IPS DF 19.7 (cell line): ENCODE measurements at regions not wholly inside any gene's neighbourhood (a gene's known extent, or its start where the extent isn't known, plus 50 kb on each side); places are given as distances from the start of the nearest gene placed in this dataset.

Experiments used
- DNase-seq: peaks from one replicate; pipeline ENCODE4 v3.0.0-alpha.2; 2013; ENCODE audit warnings: low read depth, low spot score

DNA sequence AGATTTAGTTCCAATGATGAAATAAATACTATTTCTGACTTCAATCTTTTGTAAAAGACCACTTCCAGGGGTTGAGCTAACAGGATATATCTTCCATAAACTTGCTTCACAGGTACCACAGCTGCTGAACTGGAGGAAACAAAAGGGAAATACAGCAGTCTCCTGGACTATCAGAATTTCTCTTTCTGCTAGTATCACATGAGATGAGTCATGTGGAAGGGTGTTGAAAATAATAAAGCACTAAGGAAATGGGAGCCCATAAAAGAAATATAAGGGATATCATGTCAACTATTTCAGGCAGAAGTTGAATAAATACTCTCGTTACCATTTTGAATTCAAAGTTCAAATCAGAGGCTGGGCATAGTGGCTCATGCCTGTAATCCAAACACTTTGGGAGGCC, 250.3 kb upstream of the NFE2L3 start:
- DNase-seq = no peak

DNA sequence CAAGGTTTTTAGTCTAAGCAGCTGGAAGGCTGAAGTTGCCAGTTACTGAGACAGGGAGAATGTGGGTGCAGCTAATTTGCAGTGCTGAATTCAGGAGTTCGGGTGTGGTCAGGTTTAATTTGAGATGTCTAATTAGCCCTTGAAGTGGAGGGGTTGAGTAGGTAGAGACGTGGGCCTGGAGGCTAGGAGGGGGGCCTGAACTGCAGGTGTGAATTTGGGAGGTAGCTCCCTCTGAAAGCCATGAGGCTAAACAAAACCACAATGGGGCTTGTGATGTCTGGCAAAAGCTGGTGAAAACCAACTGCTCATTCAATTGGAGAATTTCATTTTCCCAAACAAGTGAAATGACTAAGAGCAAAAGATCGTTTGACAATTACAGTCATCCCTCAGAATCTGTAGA, 246.0 kb upstream of the NFE2L3 start:
- no peak for DNase-seq

GRCh38 chr7:25906760-25907159, 245.2 kb upstream of the NFE2L3 start:
- no peak for DNase-seq

GRCh38 chr7:25907214-25907613, 244.8 kb upstream of the NFE2L3 start:
- no peak for DNase-seq

DNA sequence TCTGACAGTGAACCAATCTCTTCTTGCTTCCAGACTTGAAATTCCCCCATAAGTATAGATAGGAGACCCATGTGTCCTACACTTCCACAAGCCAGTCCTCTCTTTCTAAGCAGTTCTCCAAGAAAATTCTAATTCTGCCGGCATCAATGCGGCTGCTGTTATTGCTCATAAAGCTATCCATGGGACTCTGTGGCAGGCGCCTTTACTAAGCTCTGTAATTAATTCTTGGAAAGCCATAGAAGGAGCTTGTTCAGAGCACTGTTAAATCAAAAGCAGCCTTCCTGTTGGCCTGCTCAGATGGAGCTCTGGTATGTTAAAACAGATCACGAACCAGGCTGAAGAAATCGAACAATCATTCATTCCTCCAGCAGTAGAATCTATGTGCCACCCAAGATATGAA, 244.3 kb upstream of the NFE2L3 start:
- DNase-seq = no peak

- DNase-seq = no peak
Observed at GRCh38 chr7:25908154-25908949, 243.6 kb upstream of the NFE2L3 start.

DNA sequence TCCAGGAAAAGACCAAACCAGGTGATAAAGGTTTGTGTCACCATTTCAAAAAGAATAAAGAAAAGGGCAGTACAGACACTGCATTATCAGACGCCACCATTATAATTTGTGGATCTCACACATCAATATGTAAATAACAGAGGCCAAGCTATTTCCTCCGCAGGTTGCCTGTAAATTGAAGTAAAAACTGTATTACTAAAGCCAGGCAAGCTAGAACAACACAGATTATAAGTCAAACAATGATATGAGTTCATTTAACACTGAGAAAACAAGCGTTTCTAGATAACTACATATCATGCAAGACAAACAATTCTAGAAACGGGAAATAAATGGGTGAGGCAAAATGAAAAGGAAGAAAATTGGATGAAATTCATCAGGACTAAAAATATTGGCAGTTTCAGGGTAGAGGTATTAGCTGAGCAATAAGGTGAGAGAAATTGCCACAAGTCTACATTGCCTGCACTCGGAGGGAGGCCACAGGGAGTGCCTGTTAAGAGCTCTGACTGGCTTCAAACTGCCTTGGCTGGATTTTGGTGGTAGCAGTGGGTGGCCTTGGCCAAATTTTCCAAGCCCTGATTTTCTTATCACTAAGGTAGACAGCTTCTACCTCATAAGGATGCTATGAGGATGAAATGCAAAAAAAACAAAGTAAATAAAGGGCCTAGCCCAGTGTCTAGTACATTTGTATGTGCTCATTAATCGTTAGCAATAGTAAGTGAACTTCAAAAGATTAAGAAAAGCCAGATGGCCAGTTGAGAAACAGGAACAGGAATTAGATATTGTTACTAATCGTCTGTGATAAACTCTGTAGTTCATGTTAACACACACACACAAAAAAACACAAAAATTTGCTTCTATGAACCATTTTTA, 240.0 kb upstream of the NFE2L3 start:
- DNase-seq = no peak

DNA sequence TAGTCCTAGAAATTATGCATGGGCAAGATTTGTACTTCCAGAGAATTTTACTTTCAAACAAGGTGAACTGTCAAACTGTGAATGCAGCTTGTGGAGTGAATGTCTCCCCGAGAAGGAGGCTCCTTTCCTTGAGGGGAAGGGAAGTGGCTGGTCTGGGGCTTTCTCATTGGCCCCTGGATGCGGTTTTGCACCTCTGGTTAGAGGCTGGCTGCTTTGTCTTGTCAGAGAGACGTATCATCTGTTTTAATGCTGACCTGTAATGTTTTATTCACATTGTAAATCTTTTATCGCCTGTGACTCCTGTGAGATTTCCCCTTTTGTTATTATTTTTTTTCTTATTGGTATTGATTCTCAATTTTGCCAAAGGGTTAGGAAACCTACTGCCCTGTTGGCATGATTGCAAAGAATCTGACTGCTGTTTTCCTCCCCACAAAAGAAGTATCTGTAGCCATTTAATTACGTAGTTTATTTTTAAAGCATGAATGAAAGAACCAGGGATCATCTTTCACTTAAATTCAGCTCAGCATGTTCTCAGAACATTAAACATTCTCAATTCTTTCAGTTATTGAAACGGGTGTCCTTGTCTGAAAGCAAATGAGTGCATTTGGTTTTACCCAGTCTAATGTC, 238.3 kb upstream of the NFE2L3 start:
- DNase-seq = no peak

- DNase-seq = no peak
Observed at GRCh38 chr7:25918731-25919130, 233.3 kb upstream of the NFE2L3 start.

DNA sequence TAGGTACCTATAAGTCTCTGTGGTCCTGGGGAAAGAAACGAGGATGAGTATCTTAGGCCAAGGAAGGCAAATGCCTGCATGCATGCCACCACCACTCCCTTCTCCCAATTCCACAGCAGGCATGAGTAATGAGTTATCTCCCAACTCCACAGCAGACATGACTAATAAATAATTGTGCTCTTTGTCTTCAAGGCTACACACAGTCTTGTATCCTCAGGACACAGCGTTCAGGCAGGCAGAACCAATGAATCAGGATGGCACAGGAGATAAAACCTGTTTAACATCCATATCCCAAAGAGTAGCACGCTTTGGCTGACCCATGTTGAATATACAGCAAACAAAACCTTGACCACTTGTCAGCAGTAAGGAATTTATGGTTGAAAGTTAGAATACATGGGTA, 229.7 kb upstream of the NFE2L3 start:
- no peak for DNase-seq

GRCh38 chr7:25923741-25924460, 228.1 kb upstream of the NFE2L3 start:
- DNase-seq = no peak

DNA sequence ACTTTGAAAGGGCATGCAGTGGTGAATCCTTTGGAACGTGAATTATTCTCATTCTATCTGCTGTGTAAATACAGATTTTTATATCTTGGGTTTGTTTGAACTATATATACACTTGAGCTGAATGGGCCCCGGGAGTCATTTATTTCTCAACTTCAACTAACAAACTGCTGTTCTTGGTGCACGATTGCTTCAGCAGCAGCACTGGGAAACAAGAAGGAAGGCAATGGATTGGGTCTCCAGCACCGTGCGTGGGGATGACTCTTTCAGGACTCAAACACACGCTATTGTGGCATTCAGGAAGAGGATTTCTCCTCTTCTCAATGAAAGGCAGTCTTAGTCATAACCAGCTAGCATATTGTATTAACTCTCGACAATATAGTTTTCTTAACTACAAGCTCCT, 226.0 kb upstream of the NFE2L3 start:
- DNase-seq = no peak

- DNase-seq = no peak
Observed at GRCh38 chr7:25926451-25926850, 225.5 kb upstream of the NFE2L3 start.

DNA sequence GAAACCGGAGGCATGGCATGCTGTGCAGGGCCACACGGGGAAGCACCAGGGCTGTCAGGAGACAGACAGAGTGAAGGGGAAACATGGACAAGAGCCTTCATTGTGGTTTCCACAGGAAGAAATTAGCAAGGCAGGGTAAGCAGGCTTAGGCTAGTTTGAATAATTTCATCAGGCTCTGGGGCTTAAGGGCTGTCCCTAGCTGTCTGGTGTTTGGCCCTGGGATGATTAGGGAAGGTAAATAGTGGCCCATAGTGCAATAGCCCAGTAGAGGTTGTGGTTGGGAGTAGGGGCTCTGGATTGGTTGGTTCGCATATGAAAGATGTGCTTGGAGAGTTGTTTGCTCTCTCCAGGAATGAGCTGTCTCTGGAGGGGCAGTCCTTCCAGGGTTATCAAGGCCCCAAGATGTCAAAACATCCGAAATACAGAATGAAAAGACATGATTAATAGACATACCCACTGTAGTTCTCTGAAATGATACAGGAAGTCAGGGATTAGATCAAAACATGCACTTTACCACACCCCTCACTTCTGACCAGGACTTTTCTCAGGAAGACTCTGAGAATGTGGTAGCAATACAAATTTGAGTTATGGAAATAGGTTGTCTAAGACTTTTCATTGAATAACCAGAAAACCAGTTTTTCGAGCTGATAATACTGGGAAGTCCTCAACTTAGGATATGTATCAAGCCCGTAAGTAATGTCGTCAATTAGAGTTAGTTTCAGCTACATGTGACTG, 224.9 kb upstream of the NFE2L3 start:
- no peak for DNase-seq

DNA sequence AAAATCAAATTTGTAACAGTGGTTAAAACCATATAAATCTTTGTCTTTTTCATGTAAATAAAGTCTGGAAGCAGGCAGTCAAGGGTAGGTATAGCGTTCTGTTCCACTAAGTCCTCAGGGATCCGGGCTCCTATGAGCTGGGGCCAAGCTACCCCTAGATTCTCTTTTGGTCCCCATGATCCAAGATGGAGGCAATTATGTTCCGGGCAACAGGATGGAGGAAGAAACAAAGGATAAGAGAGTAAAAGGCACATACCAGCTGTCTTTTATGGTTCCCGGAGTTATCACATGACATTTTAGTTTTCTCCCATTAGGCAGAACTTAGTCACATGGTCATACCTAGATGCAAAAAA, 224.4 kb upstream of the NFE2L3 start:
- DNase-seq = no peak

DNA sequence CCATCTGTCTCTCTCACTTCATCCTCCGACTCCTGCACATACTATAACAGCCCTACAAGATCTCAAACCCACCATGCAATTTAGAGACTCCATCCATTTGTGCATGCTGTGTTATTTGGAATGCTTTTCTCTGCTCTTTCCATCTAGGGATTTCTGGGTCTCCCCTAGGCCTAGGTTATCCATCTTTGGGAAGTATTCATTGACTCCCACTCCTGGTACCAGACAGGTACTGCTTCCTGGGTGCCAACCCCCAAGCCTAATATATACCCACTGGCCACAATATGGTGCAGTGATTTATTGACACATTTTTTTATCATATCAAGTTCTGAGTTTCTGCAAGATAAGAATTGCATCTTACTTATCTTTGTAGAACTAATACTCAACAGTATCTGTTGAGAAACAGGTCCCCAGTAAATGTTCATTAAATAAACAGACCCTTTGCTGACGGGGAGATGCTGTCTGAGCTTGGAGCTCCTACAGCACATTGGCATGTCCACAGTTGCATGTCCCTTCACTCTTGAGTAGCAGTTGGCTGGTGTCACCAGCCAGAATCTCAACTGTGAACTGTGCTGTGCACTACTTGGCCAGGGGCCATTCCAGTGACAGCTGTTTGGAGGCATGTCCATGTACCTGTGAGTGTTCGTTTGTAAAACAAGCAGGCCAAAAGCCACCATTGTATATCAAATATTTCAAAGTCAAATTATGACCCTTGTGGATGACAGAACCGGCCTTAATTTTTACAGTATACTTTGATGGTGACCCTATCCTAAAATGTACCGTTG, 223.3 kb upstream of the NFE2L3 start:
- no peak for DNase-seq

DNA sequence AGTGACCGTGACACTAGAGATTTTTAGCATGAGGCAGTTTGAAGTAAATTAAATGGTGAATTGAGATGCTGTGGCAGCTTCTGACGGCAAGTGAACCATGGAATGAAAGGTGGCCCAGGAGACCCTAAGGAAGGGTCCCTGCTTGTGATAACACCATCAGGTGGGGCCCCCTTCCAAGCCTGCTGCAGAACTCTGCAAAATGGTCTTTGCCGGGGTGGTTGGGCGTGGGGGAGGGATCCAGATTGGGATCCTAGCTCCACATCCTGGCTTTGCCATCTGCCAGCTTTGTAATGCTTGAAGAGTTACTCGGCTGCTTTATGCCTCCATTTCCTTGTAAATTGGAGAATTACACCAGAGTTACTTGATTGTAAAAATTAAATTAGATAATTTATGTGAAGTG, 222.6 kb upstream of the NFE2L3 start:
- DNase-seq = no peak

DNA sequence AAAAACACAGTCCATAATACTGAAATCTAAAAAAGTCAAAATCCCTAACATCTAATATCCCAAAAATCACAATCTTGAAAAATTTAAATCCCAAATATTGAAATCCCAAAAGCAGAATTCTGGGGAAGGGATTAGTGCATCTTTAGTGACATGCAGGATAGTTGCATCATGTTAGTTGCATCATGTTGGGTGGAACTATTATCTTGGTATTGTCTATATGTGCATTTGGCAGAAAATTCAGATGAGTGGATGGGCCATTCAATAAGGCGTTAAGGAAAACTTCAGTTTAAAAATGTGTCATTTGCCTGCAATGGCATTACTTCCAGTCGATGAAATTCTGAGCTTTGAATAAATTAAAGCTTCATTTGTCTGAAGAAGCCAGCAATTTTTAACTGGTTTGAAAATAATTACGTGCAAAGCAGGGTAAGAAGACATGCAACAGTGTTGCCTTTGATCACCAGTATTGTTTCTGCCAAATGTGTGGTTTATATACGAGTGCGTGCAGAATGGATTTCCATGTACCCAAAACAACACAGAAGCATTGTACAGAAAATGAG, 221.4 kb upstream of the NFE2L3 start:
- no peak for DNase-seq

DNA sequence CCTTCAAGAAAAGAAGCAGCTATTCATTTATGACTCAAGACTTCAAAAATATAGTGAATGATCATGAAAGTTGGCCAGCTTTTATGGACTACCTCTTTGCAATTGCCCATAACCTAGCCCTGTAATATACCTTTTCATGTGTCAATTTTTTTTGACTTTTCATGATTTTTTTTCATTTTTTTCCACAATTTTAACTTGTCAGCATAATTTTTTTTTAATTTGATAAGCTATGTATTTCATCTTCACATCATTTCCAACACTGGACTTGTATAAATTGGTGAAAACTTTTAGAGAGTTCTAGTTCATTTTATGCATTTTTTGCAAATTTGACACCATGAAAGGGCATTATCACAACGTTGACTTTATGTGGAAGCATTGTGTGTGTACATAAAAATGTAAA, 220.8 kb upstream of the NFE2L3 start:
- DNase-seq = no peak

GRCh38 chr7:25933921-25934320, 218.1 kb upstream of the NFE2L3 start:
- DNase-seq = no peak
